Adrenal gland (tissue), 9 donors: ENCODE measurements at regions not wholly inside any gene's neighbourhood (a gene's known extent, or its start where the extent isn't known, plus 50 kb on each side); places are given as distances from the start of the nearest gene placed in this dataset.
"Not testable (repeated sequence)": the region's sequence is repeated elsewhere in the genome, so short reads cannot be mapped to it uniquely, and the experiment has no call there.

Experiments used
- DNase-seq, 7 donors: peaks; one replicate each; pipeline ENCODE4 v3.0.0-alpha.2; 2019 to 2020
- H3K27ac ChIP-seq, 5 donors: fragments of 200-600 bp; sonication (generic) in 4 of 5; 1 replicate in 3 of 5; 2 replicates in 2 of 5; pipeline versions ENCODE4 v1.5.1 to v1.8.0; 2016 to 2020; ENCODE audit warnings: mild to moderate bottlenecking in 1 of 5
- H3K27me3 ChIP-seq: fragments of 200-600 bp; 2 replicates; pipeline ENCODE4 v1.8.0; 2021
- H3K36me3 ChIP-seq, 2 donors: fragments of 200-600 bp; replicated peaks in 1 of 2; 1 replicate in 1 of 2; 2 replicates in 1 of 2; pipeline versions ENCODE4 v1.5.1 to v1.8.0; 2018 to 2022
- H3K4me1 ChIP-seq, 2 donors: fragments of 200-600 bp; replicated peaks in 1 of 2; 1 replicate in 1 of 2; 2 replicates in 1 of 2; pipeline versions ENCODE4 v1.5.1 to v1.8.0; 2018 to 2021
- H3K4me3 ChIP-seq, 4 donors: fragments of 200-600 bp; sonication (generic) in 3 of 4; one replicate each; pipeline ENCODE4 v1.5.1; 2016 to 2018
- H3K9me3 ChIP-seq, 3 donors: fragments of 200-600 bp; sonication (generic) in 1 of 3; replicated peaks in 1 of 3; 1 replicate in 2 of 3; 2 replicates in 1 of 3; pipeline versions ENCODE4 v1.5.1 to v1.8.0; 2016 to 2021
- POLR2A ChIP-seq, 2 donors: fragments of 450-650 bp; IDR thresholded peaks; one replicate each; pipeline ENCODE4 v1.6.1; 2017; ENCODE audit warnings: antibody characterized with exemption in 2 of 2, mild to moderate bottlenecking in 2 of 2, moderate library complexity in 1 of 2
- WGBS, 4 donors: extraction: QIAGEN DNeasy Blood & Tissue Kit in 2 of 4; methylation state at CpG; one replicate each; pipeline versions ENCODE4 v1.1.5 to v1.1.7; 2013 to 2017; 5-methylcytosine and 5-hydroxymethylcytosine counted together
- intact Hi-C, 2 donors: fragments of 100-400 bp; cut with DNase I; formaldehyde crosslinking; loops; one replicate each; pipeline versions ENCODE4 v1.14.1 to v1.15.0; 2022 to 2023
- TF ChIP-seq, protein P1 (sequence below), 6 experiments: fragments of 450-650 bp in 4 of 6; fragments of 200-600 bp in 2 of 6; sonication (generic) in 1 of 6; IDR thresholded peaks; 1 replicate in 5 of 6; 2 replicates in 1 of 6; pipeline versions ENCODE4 v1.5.1 to v1.8.0; 2016 to 2021; ENCODE audit warnings: antibody characterized with exemption in 6 of 6, mild to moderate bottlenecking in 2 of 6, moderate library complexity in 1 of 6
- donor health status: healthy with polysubstance abuse.
- donor health status: Bipolar disorder and iron deficiency.
- donor health status: DM: yes; HTN: yes; CAD: no.
- donor health status: DM: no; HTN: no; CAD: no.
- donor health status: DM: no; HTN: no; CAD: no.

DNA sequence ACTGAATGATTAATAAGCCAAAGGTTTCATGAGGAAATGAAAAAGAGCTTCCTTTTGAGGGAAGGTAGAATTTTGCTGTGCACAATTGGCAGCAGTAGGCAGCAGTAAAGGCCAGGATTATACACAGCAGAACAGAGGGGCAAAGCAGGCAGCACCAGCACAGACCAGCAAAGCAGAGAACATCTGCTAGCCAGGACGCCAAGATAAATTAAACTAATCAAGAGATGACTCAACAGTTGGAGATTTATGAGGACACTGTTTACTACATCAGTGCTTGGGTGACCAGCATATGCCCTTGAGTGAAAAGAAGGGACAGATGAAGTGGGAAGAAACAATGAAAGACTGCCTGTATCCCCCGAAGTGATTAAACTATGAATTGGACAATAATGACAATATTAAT is 871.4 kb upstream of the CDH10 start:
- no peaks in the 10 kb centered on the region for H3K9me3 ChIP-seq
- H3K27ac ChIP-seq, result no peak overlapping the region
- WGBS, 4 donors, result 19 to 29% (median 23%) methylated on average over 2 of the region's 2 CpGs
- intact Hi-C loops, result no loop called here
- H3K4me3 ChIP-seq, result no peak overlapping the region
- no peaks in the 10 kb centered on the region for H3K36me3 ChIP-seq
- TF ChIP-seq POLR2A (IDR thresholded peaks at IDR 0.05), result no peak
- TF ChIP-seq, protein P1, sequence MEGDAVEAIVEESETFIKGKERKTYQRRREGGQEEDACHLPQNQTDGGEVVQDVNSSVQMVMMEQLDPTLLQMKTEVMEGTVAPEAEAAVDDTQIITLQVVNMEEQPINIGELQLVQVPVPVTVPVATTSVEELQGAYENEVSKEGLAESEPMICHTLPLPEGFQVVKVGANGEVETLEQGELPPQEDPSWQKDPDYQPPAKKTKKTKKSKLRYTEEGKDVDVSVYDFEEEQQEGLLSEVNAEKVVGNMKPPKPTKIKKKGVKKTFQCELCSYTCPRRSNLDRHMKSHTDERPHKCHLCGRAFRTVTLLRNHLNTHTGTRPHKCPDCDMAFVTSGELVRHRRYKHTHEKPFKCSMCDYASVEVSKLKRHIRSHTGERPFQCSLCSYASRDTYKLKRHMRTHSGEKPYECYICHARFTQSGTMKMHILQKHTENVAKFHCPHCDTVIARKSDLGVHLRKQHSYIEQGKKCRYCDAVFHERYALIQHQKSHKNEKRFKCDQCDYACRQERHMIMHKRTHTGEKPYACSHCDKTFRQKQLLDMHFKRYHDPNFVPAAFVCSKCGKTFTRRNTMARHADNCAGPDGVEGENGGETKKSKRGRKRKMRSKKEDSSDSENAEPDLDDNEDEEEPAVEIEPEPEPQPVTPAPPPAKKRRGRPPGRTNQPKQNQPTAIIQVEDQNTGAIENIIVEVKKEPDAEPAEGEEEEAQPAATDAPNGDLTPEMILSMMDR (IDR thresholded peaks at IDR 0.05), result no peak
- no peaks in the 10 kb centered on the region for H3K27me3 ChIP-seq
- DNase-seq, result no peak
- no peaks in the 10 kb centered on the region for H3K4me1 ChIP-seq

GRCh38 chr5:25515525-25515924 is 870.7 kb upstream of the CDH10 start:
- Histone ChIP-seq H3K36me3 (no peaks in the 10 kb centered on the region), H3K27me3 (no peaks in the 10 kb centered on the region), H3K4me3 (no peak overlapping the region), H3K4me1 (no peaks in the 10 kb centered on the region), H3K9me3 (no peaks in the 10 kb centered on the region), H3K27ac (no peak overlapping the region)
- DNase-seq, result no peak
- WGBS, 4 donors, result 62 to 83% (median 79%) methylated on average over 2 of the region's 2 CpGs
- intact Hi-C loops, result no loop called here
- TF ChIP-seq, protein P1 (IDR thresholded peaks at IDR 0.05), result no peak
- TF ChIP-seq POLR2A (IDR thresholded peaks at IDR 0.05), result no peak

- H3K4me3 ChIP-seq, H3K4me1 ChIP-seq, H3K9me3 ChIP-seq, DNase-seq, H3K36me3 ChIP-seq, H3K27ac ChIP-seq, H3K27me3 ChIP-seq, intact Hi-C loops: not testable (repeated sequence)
- 75 to 88% (median 81%) methylated on average over 2 of the region's 2 CpGs for WGBS, 4 donors
Measured at GRCh38 chr5:25510692-25511091, 865.9 kb upstream of the CDH10 start.

- H3K9me3 ChIP-seq, H3K4me3 ChIP-seq, H3K36me3 ChIP-seq, H3K27ac ChIP-seq, intact Hi-C loops, H3K27me3 ChIP-seq, H3K4me1 ChIP-seq, DNase-seq: not testable (repeated sequence)
- 93 to 97% (median 95%) methylated on average over 3 to 4 of the region's 4 CpGs for WGBS, 4 donors
Measured at GRCh38 chr5:25508011-25508410, 863.2 kb upstream of the CDH10 start.

- Histone ChIP-seq H3K4me1 (no peaks in the 10 kb centered on the region), H3K4me3 (no peak overlapping the region), H3K36me3 (no peaks in the 10 kb centered on the region), H3K27me3 (no peaks in the 10 kb centered on the region), H3K27ac (no peak overlapping the region), H3K9me3 (no peaks in the 10 kb centered on the region)
- DNase-seq, result no peak
- TF ChIP-seq POLR2A (IDR thresholded peaks at IDR 0.05), result no peak
- TF ChIP-seq, protein P1 (IDR thresholded peaks at IDR 0.05), result no peak
- 42 to 64% (median 55%) methylated on average over 1 of the region's 1 CpG for WGBS, 4 donors
- intact Hi-C loops, result no loop called here
Measured at GRCh38 chr5:25500635-25501034, 855.9 kb upstream of the CDH10 start.
